ENCODE measurements at regions not wholly inside any gene's neighbourhood (a gene's known extent, or its start where the extent isn't known, plus 50 kb on each side); places are given as distances from the start of the nearest gene placed in this dataset.
A peak's percentile ranks its signal among the peaks of the same experiment; 100 is the strongest.

DNA sequence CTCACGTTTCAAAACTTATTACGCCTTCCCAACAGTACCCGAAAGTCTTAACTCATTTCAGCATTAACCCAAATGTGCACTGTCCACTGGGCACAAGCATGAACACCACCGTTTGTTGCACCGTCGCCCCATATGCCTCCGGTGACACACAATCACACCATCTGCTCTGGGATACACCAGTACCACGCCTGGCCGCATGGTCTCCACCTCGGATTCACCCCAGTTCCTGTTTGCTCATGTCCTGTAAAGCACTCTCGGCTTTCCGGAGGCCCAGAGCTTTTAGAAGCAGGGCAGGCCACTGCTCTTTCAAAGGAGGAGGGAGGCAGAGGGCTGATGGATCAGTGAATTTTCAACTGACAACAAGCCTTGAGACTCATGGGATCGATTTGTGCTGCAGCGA is 1570.0 kb upstream of the DEFB115 start:
- no peak for TF ChIP-seq CTCF (IDR thresholded peaks at IDR 0.05)
- no peak for TF ChIP-seq POLR2A (IDR thresholded peaks at IDR 0.05)
- no peaks in the 10 kb centered on the region for H3K9me3 ChIP-seq (replicated peaks in 1 of 3)
- intact Hi-C loops (cut with DNase I): no loop called here
- no peaks in the 10 kb centered on the region for H3K36me3 ChIP-seq (replicated peaks in 1 of 2)
- no peak overlapping the region for H3K27ac ChIP-seq
- H3K27me3 ChIP-seq: no peaks in the 10 kb centered on the region
- no peaks in the 10 kb centered on the region for H3K4me1 ChIP-seq (replicated peaks in 1 of 2)
- 74 to 77% (median 75%) methylated on average over 13 to 14 of the region's 14 CpGs for WGBS, 4 donors
- H3K4me3 ChIP-seq: no peak overlapping the region
- no peak for DNase-seq

- no peaks in the 10 kb centered on the region for H3K27me3 ChIP-seq
- no peak overlapping the region for H3K27ac ChIP-seq
- no peak for TF ChIP-seq POLR2A (IDR thresholded peaks at IDR 0.05)
- no peak for TF ChIP-seq CTCF (IDR thresholded peaks at IDR 0.05)
- 39 to 82% (median 49%) methylated on average over 29 to 48 of the region's 48 CpGs for WGBS, 4 donors
- H3K4me1 ChIP-seq (replicated peaks in 1 of 2): no peaks in the 10 kb centered on the region
- H3K9me3 ChIP-seq (replicated peaks in 1 of 3): no peaks in the 10 kb centered on the region
- H3K4me3 ChIP-seq: no peak overlapping the region
- intact Hi-C loops (cut with DNase I): no loop called here
- no peaks in the 10 kb centered on the region for H3K36me3 ChIP-seq (replicated peaks in 1 of 2)
- DNase-seq: peak in 3 of 7 donors; percentile 8 to 47 (median 14)
Observed at GRCh38 chr20:29689411-29690225, 1567.8 kb upstream of the DEFB115 start.

DNA sequence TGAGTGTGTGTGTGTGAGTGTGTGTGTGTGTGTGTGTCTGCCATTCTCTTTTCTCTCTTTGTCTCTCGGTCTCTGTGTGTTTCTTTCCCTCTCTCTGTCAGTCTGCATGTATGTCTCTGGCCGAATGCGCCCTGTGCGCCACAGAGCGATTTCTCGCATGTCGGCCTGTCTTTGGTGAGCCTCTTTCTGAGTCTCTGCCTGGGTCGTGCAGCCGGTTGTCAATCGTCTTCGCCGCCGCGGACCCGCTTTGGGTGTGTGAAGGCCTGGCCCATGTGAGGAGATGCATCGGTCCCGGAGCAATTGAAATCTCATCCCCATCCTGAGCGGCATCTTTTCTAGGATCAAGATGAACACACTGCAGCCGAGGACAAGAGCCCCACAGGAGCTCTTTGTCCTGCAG is 1567.2 kb upstream of the DEFB115 start:
- intact Hi-C loops (cut with DNase I): no loop called here

GRCh38 chr20:29740601-29740950 is 1516.9 kb upstream of the DEFB115 start:
- H3K9me3 ChIP-seq (replicated peaks in 1 of 3): no peaks in the 10 kb centered on the region

More for the DNA sequence above, 1567.2 kb upstream of the DEFB115 start:
- no peak overlapping the region for H3K27ac ChIP-seq
- WGBS, 4 donors: 85 to 91% (median 90%) methylated on average over 9 to 19 of the region's 19 CpGs
- DNase-seq: peak in 1 of 7 donors; percentile 5
- no peaks in the 10 kb centered on the region for H3K9me3 ChIP-seq (replicated peaks in 1 of 3)
- no peaks in the 10 kb centered on the region for H3K27me3 ChIP-seq
- H3K36me3 ChIP-seq (replicated peaks in 1 of 2): no peaks in the 10 kb centered on the region
- no peaks in the 10 kb centered on the region for H3K4me1 ChIP-seq (replicated peaks in 1 of 2)
- TF ChIP-seq CTCF (IDR thresholded peaks at IDR 0.05) (no peak), POLR2A (IDR thresholded peaks at IDR 0.05) (no peak)
- no peak overlapping the region for H3K4me3 ChIP-seq

More at GRCh38 chr20:29740601-29740950, 1516.9 kb upstream of the DEFB115 start:
- intact Hi-C loops (cut with DNase I): no loop called here
- no peak overlapping the region for H3K27ac ChIP-seq
- no peak for TF ChIP-seq POLR2A (IDR thresholded peaks at IDR 0.05)
- no peak for TF ChIP-seq CTCF (IDR thresholded peaks at IDR 0.05)
- no peak overlapping the region for H3K4me3 ChIP-seq
- no peaks in the 10 kb centered on the region for H3K36me3 ChIP-seq (replicated peaks in 1 of 2)
- no peaks in the 10 kb centered on the region for H3K4me1 ChIP-seq (replicated peaks in 1 of 2)
- no peak for DNase-seq
- H3K27me3 ChIP-seq: no peaks in the 10 kb centered on the region
- WGBS, 4 donors: 28 to 73% (median 52%) methylated on average over 18 to 35 of the region's 35 CpGs

Data from adrenal gland (tissue), 9 donors.